ENCODE measurements at regions not wholly inside any gene's neighbourhood (a gene's known extent, or its start where the extent isn't known, plus 50 kb on each side); places are given as distances from the start of the nearest gene placed in this dataset.

- Histone ChIP-seq H3K36me3 (no peaks in the 10 kb centered on the region), H3K4me3 (no peak overlapping the region), H3K9me3 (peaks cover 16% of the 10 kb centered on the region), H4K20me1 (no peaks in the 10 kb centered on the region), H3K27ac (no peak overlapping the region), H3K4me2 (no peak overlapping the region), H3K27me3 (no peaks in the 10 kb centered on the region), H3K9ac (no peak overlapping the region), H3K4me1 (peaks cover 20% of the 10 kb centered on the region)
- no peak for TF ChIP-seq Cebpa-rat (IDR thresholded peaks at IDR 0.05)
Measured at GRCh38 chr14:65200454-65200853, 98.1 kb upstream of the MAX start.

GRCh38 chr14:65203574-65203973 lies 101.3 kb upstream of the MAX start:
- Histone ChIP-seq H3K9ac (no peak overlapping the region), H3K27ac (no peak overlapping the region), H3K27me3 (no peaks in the 10 kb centered on the region), H3K4me1 (peaks cover 51% of the 10 kb centered on the region), H4K20me1 (no peaks in the 10 kb centered on the region), H3K4me3 (no peak overlapping the region), H3K4me2 (no peak overlapping the region), H3K36me3 (no peaks in the 10 kb centered on the region), H3K9me3 (peaks cover 16% of the 10 kb centered on the region)
- no peak for TF ChIP-seq Cebpa-rat (IDR thresholded peaks at IDR 0.05)

- no peaks in the 10 kb centered on the region for H3K27me3 ChIP-seq
- peaks cover 16% of the 10 kb centered on the region for H3K9me3 ChIP-seq
- no peak overlapping the region for H3K4me3 ChIP-seq
- H3K4me2 ChIP-seq = peak overlapping the region; percentile 69
- no peaks in the 10 kb centered on the region for H4K20me1 ChIP-seq
- no peak overlapping the region for H3K9ac ChIP-seq
- no peaks in the 10 kb centered on the region for H3K36me3 ChIP-seq
- TF ChIP-seq Cebpa-rat (IDR thresholded peaks at IDR 0.05) = no peak
- peaks cover 56% of the 10 kb centered on the region for H3K4me1 ChIP-seq
- peak overlapping the region; percentile 89 for H3K27ac ChIP-seq
Measured at GRCh38 chr14:65204056-65204455, 101.7 kb upstream of the MAX start.

- Histone ChIP-seq H3K27ac (peak overlapping the region; percentile 89), H3K9ac (peak overlapping the region; percentile 68), H3K9me3 (peaks cover 16% of the 10 kb centered on the region), H3K4me3 (peak overlapping the region; percentile 24; the same call in 1 of the 2 replicates), H4K20me1 (no peaks in the 10 kb centered on the region), H3K27me3 (no peaks in the 10 kb centered on the region), H3K4me1 (peaks cover 76% of the 10 kb centered on the region), H3K36me3 (no peaks in the 10 kb centered on the region), H3K4me2 (peak overlapping the region; percentile 69)
- TF ChIP-seq Cebpa-rat (IDR thresholded peaks at IDR 0.05) = no peak
Measured at GRCh38 chr14:65206078-65206447, 103.7 kb upstream of the MAX start.

GRCh38 chr14:65206448-65207096 lies 104.3 kb upstream of the MAX start:
- peak overlapping the region; percentile 89 for H3K27ac ChIP-seq

GRCh38 chr14:65208548-65208947 lies 106.2 kb upstream of the MAX start:
- TF ChIP-seq Cebpa-rat (IDR thresholded peaks at IDR 0.05) = no peak
- Histone ChIP-seq H3K27me3 (no peaks in the 10 kb centered on the region), H3K4me2 (peak overlapping the region; percentile 69), H4K20me1 (no peaks in the 10 kb centered on the region), H3K27ac (peak overlapping the region; percentile 89), H3K9ac (no peak overlapping the region), H3K36me3 (no peaks in the 10 kb centered on the region), H3K4me1 (peaks cover 83% of the 10 kb centered on the region), H3K4me3 (0 out of 2 replicates have a peak overlapping the region, but pooled peaks have one; percentile 3), H3K9me3 (0 out of 2 replicates have a peak, but pooled peaks cover 2% of the 10 kb centered on the region)

More at GRCh38 chr14:65206448-65207096, 104.3 kb upstream of the MAX start:
- H3K36me3 ChIP-seq = no peaks in the 10 kb centered on the region
- no peaks in the 10 kb centered on the region for H3K27me3 ChIP-seq
- peaks cover 81% of the 10 kb centered on the region for H3K4me1 ChIP-seq
- peak overlapping the region; percentile 69 for H3K4me2 ChIP-seq
- peaks cover 16% of the 10 kb centered on the region for H3K9me3 ChIP-seq
- H3K9ac ChIP-seq = peak overlapping the region; percentile 68; the same call in 1 of the 2 replicates
- no peak for TF ChIP-seq Cebpa-rat (IDR thresholded peaks at IDR 0.05)
- peak overlapping the region; percentile 24; the same call in 1 of the 2 replicates for H3K4me3 ChIP-seq
- no peaks in the 10 kb centered on the region for H4K20me1 ChIP-seq

GRCh38 chr14:65210118-65210821 lies 108.0 kb upstream of the MAX start:
- H3K27me3 ChIP-seq = no peaks in the 10 kb centered on the region
- no peaks in the 10 kb centered on the region for H4K20me1 ChIP-seq
- H3K4me1 ChIP-seq = peaks cover 66% of the 10 kb centered on the region
- H3K36me3 ChIP-seq = no peaks in the 10 kb centered on the region
- no peak overlapping the region; the same call in 1 of the 2 replicates for H3K9ac ChIP-seq
- no peak overlapping the region; the same call in 1 of the 2 replicates for H3K4me3 ChIP-seq
- no peaks in the 10 kb centered on the region for H3K9me3 ChIP-seq
- H3K4me2 ChIP-seq = peak overlapping the region; percentile 69
- no peak for TF ChIP-seq Cebpa-rat (IDR thresholded peaks at IDR 0.05)
- peak overlapping the region; percentile 55 for H3K27ac ChIP-seq

GRCh38 chr14:65210822-65211182 lies 108.5 kb upstream of the MAX start:
- no peaks in the 10 kb centered on the region for H3K27me3 ChIP-seq
- H3K4me3 ChIP-seq = no peak overlapping the region
- no peaks in the 10 kb centered on the region for H3K9me3 ChIP-seq
- peak overlapping the region; percentile 55 for H3K27ac ChIP-seq
- TF ChIP-seq Cebpa-rat (IDR thresholded peaks at IDR 0.05) = no peak
- H3K9ac ChIP-seq = no peak overlapping the region
- peak overlapping the region; percentile 69 for H3K4me2 ChIP-seq
- H4K20me1 ChIP-seq = no peaks in the 10 kb centered on the region
- peaks cover 61% of the 10 kb centered on the region for H3K4me1 ChIP-seq
- H3K36me3 ChIP-seq = no peaks in the 10 kb centered on the region

GRCh38 chr14:65211341-65211987 lies 109.1 kb upstream of the MAX start:
- Histone ChIP-seq H3K27me3 (no peaks in the 10 kb centered on the region), H3K4me3 (no peak overlapping the region), H4K20me1 (no peaks in the 10 kb centered on the region), H3K4me2 (peak overlapping the region; percentile 69), H3K9me3 (no peaks in the 10 kb centered on the region), H3K9ac (no peak overlapping the region), H3K27ac (peak overlapping the region; percentile 23; the same call in 1 of the 2 replicates), H3K36me3 (no peaks in the 10 kb centered on the region), H3K4me1 (peaks cover 54% of the 10 kb centered on the region)
- no peak for TF ChIP-seq Cebpa-rat (IDR thresholded peaks at IDR 0.05)

- no peak overlapping the region for H3K9ac ChIP-seq
- TF ChIP-seq Cebpa-rat (IDR thresholded peaks at IDR 0.05) = no peak
Measured at GRCh38 chr14:65213316-65213715, 111.0 kb upstream of the MAX start.

More at GRCh38 chr14:65213316-65213715, 111.0 kb upstream of the MAX start:
- no peaks in the 10 kb centered on the region for H3K27me3 ChIP-seq
- H3K4me3 ChIP-seq = no peak overlapping the region
- H3K9me3 ChIP-seq = no peaks in the 10 kb centered on the region
- no peak overlapping the region for H3K27ac ChIP-seq
- no peaks in the 10 kb centered on the region for H3K36me3 ChIP-seq
- no peak overlapping the region for H3K4me2 ChIP-seq
- H4K20me1 ChIP-seq = no peaks in the 10 kb centered on the region
- H3K4me1 ChIP-seq = peaks cover 36% of the 10 kb centered on the region

Data from BLaER1 (cell line).